Left ventricle myocardium inferior (tissue), 1 donor: ENCODE measurements at regions not wholly inside any gene's neighbourhood (a gene's known extent, or its start where the extent isn't known, plus 50 kb on each side); places are given as distances from the start of the nearest gene placed in this dataset.

ENCODE experiments used
- DNase-seq: peaks from one replicate; pipeline ENCODE4 v3.0.0-alpha.2; 2020
- H3K27ac ChIP-seq: fragments of 200-600 bp; replicated peaks from 2 replicates; pipeline ENCODE4 v1.8.0; 2021
- H3K27me3 ChIP-seq: fragments of 200-600 bp; 2 replicates; pipeline ENCODE4 v1.8.0; 2021; ENCODE audit warnings: low read depth
- H3K36me3 ChIP-seq: fragments of 200-600 bp; 2 replicates; pipeline ENCODE4 v1.8.0; 2021
- H3K4me1 ChIP-seq: fragments of 200-600 bp; 2 replicates; pipeline ENCODE4 v1.8.0; 2021
- H3K4me3 ChIP-seq: fragments of 200-600 bp; 2 replicates; pipeline ENCODE4 v1.8.0; 2021; ENCODE audit warnings: mild to moderate bottlenecking, moderate library complexity
- H3K9me3 ChIP-seq: fragments of 200-600 bp; replicated peaks from 2 replicates; pipeline ENCODE4 v1.8.0; 2021
- intact Hi-C: fragments of 100-400 bp; cut with micrococcal nuclease; formaldehyde crosslinking; loops from one replicate; pipeline ENCODE4 v1.11.0; 2022
- TF ChIP-seq, protein P1 (sequence below): fragments of 200-600 bp; IDR thresholded peaks from 2 replicates; pipeline ENCODE4 v1.8.0; 2021; ENCODE audit warnings: antibody characterized with exemption, mild to moderate bottlenecking, borderline replicate concordance
- donor health status: DM: no; HTN: yes; CAD: no; lungs with severe emphysema.

DNA sequence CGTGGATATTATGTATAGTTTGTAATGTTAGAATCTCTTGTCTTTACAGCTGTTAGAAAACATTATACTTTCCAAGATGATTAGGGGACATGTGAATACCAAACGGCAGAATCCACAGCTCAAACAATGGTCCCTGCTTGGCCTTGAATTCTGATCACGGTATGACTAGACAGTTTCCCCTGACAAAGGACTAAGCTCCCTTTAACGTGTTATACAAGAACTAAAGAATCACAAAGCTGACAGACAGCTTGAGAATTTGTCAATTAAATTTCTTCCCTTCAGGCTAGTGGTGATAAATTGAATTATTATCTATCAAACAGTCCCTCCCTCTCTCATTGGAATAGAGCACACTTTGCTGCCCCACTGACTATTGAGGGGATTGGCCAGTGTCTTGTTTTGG is 359.2 kb upstream of the ID2 start:
- TF ChIP-seq, protein P1, sequence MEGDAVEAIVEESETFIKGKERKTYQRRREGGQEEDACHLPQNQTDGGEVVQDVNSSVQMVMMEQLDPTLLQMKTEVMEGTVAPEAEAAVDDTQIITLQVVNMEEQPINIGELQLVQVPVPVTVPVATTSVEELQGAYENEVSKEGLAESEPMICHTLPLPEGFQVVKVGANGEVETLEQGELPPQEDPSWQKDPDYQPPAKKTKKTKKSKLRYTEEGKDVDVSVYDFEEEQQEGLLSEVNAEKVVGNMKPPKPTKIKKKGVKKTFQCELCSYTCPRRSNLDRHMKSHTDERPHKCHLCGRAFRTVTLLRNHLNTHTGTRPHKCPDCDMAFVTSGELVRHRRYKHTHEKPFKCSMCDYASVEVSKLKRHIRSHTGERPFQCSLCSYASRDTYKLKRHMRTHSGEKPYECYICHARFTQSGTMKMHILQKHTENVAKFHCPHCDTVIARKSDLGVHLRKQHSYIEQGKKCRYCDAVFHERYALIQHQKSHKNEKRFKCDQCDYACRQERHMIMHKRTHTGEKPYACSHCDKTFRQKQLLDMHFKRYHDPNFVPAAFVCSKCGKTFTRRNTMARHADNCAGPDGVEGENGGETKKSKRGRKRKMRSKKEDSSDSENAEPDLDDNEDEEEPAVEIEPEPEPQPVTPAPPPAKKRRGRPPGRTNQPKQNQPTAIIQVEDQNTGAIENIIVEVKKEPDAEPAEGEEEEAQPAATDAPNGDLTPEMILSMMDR, result no peak
- Histone ChIP-seq H3K4me3 (no peak overlapping the region), H3K27ac (no peak overlapping the region), H3K36me3 (no peaks in the 10 kb centered on the region), H3K27me3 (peaks cover 7% of the 10 kb centered on the region), H3K9me3 (no peaks in the 10 kb centered on the region), H3K4me1 (no peaks in the 10 kb centered on the region)
- intact Hi-C loops, result no loop called here
- DNase-seq, result no peak

DNA sequence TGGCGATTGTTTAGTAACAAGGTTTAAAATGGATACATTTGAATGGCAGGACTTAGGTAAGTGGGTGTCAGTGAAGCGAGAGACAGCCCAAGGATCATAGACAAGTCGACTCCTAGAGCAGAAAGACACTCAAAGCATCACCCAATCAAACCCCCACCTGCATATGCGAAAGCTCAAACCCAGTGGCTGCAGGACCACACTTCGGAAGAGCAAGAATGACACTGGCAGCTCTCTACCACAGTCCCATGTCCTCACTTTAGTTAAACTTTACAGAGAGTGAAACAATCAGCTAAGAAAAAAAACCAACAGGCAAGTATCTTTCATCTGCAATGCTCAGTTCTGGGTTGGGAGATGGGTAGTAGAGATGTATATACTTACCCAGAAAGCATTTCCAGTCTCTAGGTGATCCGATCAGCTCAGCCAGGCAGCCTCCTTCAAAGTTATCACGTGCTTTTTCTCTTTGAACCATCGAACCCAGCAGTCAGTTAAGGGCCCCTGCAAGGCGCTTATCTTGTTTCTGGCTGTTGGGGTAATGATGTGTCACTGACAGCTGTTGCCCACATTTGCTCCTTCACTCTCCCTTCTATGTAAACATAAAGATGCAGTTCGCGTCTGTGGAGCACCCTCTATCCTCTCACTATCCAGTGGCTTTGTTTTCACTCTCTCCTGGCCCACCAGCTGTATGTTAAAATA is 357.5 kb upstream of the ID2 start:
- TF ChIP-seq, protein P1, result no peak
- Histone ChIP-seq H3K27me3 (peaks cover 7% of the 10 kb centered on the region), H3K4me1 (no peaks in the 10 kb centered on the region), H3K27ac (no peak overlapping the region), H3K36me3 (no peaks in the 10 kb centered on the region), H3K4me3 (no peak overlapping the region), H3K9me3 (no peaks in the 10 kb centered on the region)
- intact Hi-C loops, result no loop called here
- no peak for DNase-seq

DNA sequence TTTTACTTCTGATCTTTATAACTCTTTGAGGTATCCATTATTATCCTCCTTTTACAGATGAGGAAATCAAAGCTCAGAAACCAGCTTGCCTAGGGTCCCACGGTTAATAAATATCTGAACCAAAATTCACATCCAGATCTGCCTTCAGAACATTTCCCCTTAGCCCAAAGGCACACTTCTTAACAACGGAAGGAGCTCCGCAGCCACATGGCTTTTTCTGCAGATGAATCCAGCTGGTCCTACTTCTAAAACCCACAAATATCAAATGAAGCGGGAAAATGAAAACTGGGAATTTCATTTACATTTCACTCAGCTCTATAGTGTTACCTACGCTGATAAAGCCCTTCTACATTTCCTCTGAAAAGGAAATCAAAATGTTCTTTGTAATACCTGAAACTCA is 357.0 kb upstream of the ID2 start:
- Histone ChIP-seq H3K9me3 (no peaks in the 10 kb centered on the region), H3K4me3 (no peak overlapping the region), H3K4me1 (no peaks in the 10 kb centered on the region), H3K27me3 (peaks cover 7% of the 10 kb centered on the region), H3K36me3 (no peaks in the 10 kb centered on the region), H3K27ac (no peak overlapping the region)
- TF ChIP-seq, protein P1, result no peak
- intact Hi-C loops, result no loop called here
- no peak for DNase-seq

DNA sequence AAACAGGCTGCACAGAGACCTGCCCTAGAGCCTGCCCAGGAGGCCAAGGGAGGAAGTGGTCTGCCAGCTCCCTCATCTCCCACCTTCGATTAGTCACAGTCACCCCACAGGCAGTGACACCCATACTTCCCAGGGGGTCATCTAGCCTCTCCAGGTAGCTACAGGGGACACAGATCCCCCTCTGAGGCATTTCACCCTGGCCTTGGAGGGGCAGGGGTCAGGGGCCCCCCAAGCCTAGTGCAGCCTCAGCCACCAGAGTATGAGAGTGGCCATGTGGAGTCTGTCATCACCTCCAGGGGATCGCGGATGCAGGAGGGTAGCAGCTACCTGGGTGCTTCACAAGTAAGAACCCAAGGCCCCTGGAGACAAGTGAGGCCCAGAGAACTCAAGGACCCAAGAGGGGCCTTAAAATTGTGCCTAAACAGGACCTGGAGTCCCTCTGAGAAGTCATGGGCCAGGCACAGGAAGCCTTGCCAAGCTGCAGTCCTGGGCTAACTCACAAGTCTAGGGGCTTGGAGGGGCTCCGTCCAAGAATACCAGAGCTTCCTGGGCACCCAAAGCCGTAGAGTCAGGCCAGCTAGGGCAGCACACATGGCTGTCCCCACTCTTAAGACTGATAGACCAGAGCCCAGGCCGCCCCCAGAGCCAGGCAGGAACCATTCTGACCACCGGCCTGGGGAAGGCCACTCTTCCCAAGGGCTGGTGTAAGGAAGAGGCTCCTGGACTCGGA is 354.3 kb upstream of the ID2 start:
- Histone ChIP-seq H3K4me1 (no peaks in the 10 kb centered on the region), H3K4me3 (no peak overlapping the region), H3K27ac (no peak overlapping the region), H3K9me3 (no peaks in the 10 kb centered on the region), H3K36me3 (no peaks in the 10 kb centered on the region), H3K27me3 (peaks cover 7% of the 10 kb centered on the region)
- intact Hi-C loops, result no loop called here
- TF ChIP-seq, protein P1, result no peak
- DNase-seq, result no peak

DNA sequence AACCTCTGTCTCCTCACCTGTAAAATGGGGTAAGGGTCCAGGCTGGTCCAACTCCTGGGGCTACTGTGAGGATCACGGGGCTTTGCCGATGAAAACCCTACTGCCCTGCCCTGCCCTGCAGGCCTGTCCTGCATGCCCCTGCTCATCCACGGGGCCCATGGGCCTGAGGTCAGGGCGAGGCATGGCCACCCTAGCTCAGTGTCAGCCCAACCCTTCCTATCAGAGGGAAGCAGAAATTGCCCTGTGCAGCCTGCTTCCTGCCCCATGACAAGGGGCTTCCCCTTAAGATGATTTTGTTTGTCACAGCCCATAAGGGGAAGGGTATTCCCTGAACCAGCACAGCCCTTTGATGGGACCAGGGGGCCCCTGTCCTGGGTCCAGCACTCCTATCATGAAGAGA is 353.6 kb upstream of the ID2 start:
- intact Hi-C loops, result no loop called here
- Histone ChIP-seq H3K27ac (no peak overlapping the region), H3K4me1 (no peaks in the 10 kb centered on the region), H3K9me3 (no peaks in the 10 kb centered on the region), H3K27me3 (peaks cover under 1% of the 10 kb centered on the region), H3K36me3 (no peaks in the 10 kb centered on the region), H3K4me3 (no peak overlapping the region)
- DNase-seq, result no peak
- TF ChIP-seq, protein P1, result no peak
